Peyer's patch (tissue), 4 donors: ENCODE measurements at regions not wholly inside any gene's neighbourhood (a gene's known extent, or its start where the extent isn't known, plus 50 kb on each side); places are given as distances from the start of the nearest gene placed in this dataset.
"Not testable (repeated sequence)": the region's sequence is repeated elsewhere in the genome, so short reads cannot be mapped to it uniquely, and the experiment has no call there.

Experiments used
- DNase-seq, 3 donors: peaks; one replicate each; pipeline ENCODE4 v3.0.0-alpha.2; 2017 to 2019
- H3K27ac ChIP-seq, 4 donors: fragments of 200-600 bp; sonication (generic); one replicate each; pipeline ENCODE4 v1.5.1; 2016 to 2019
- H3K27me3 ChIP-seq, 2 donors: fragments of 200-600 bp; sonication (generic); one replicate each; pipeline ENCODE4 v1.5.1; 2019
- H3K36me3 ChIP-seq, 3 donors: fragments of 200-600 bp; sonication (generic); one replicate each; pipeline ENCODE4 v1.5.1; 2016 to 2019
- H3K4me1 ChIP-seq, 4 donors: fragments of 200-600 bp; sonication (generic); one replicate each; pipeline ENCODE4 v1.5.1; 2016 to 2019
- H3K4me3 ChIP-seq, 4 donors: fragments of 200-600 bp; sonication (generic); 1 replicate in 3 of 4; 2 replicates in 1 of 4; pipeline ENCODE4 v1.5.1; 2016 to 2019; ENCODE audit warnings: mild to moderate bottlenecking in 1 of 4
- H3K9me3 ChIP-seq, 4 donors: fragments of 200-600 bp; sonication (generic); one replicate each; pipeline ENCODE4 v1.5.1; 2016 to 2019; ENCODE audit warnings: mild to moderate bottlenecking in 1 of 4
- POLR2A ChIP-seq, 2 donors: fragments of 450-650 bp; IDR thresholded peaks; one replicate each; pipeline ENCODE4 v1.5.1; 2017; ENCODE audit warnings: antibody characterized with exemption in 2 of 2, mild to moderate bottlenecking in 2 of 2, moderate library complexity in 2 of 2
- TF ChIP-seq, protein P1 (sequence below), 6 experiments: fragments of 450-650 bp in 4 of 6; fragments of 200-600 bp in 2 of 6; sonication (generic) in 1 of 6; IDR thresholded peaks; one replicate each; pipeline ENCODE4 v1.5.1; 2017 to 2019; ENCODE audit warnings: antibody characterized with exemption in 6 of 6, mild to moderate bottlenecking in 3 of 6, moderate library complexity in 1 of 6

DNA sequence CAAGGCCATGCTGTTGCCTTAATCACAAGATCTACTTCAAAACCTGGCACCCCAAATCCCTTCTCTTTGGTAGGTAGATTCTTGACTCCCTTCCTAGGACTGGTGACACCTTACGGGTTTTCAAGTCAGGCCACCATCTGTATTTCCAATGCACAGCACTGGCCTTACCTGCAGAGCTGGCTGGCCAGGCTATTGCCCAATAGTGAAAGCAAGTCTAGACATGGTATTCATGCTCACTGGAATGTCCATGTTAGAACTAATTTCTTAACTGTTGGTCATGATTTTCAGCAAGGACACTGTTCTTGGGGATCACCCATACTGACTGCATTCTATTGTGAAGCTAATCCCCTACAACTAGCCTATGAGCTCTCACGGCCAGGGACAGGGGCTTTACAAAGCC is 313.1 kb upstream of the RNF32 start:
- TF ChIP-seq, protein P1, sequence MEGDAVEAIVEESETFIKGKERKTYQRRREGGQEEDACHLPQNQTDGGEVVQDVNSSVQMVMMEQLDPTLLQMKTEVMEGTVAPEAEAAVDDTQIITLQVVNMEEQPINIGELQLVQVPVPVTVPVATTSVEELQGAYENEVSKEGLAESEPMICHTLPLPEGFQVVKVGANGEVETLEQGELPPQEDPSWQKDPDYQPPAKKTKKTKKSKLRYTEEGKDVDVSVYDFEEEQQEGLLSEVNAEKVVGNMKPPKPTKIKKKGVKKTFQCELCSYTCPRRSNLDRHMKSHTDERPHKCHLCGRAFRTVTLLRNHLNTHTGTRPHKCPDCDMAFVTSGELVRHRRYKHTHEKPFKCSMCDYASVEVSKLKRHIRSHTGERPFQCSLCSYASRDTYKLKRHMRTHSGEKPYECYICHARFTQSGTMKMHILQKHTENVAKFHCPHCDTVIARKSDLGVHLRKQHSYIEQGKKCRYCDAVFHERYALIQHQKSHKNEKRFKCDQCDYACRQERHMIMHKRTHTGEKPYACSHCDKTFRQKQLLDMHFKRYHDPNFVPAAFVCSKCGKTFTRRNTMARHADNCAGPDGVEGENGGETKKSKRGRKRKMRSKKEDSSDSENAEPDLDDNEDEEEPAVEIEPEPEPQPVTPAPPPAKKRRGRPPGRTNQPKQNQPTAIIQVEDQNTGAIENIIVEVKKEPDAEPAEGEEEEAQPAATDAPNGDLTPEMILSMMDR (IDR thresholded peaks at IDR 0.05) = no peak
- no peak for TF ChIP-seq POLR2A (IDR thresholded peaks at IDR 0.05)
- H3K36me3 ChIP-seq = no peaks in the 10 kb centered on the region
- no peak overlapping the region for H3K27ac ChIP-seq
- H3K27me3 ChIP-seq = no peaks in the 10 kb centered on the region
- no peak overlapping the region for H3K4me3 ChIP-seq
- no peaks in the 10 kb centered on the region for H3K4me1 ChIP-seq
- DNase-seq = no peak
- H3K9me3 ChIP-seq = no peaks in the 10 kb centered on the region

- Histone ChIP-seq H3K27me3 (no peaks in the 10 kb centered on the region), H3K4me1 (no peaks in the 10 kb centered on the region), H3K9me3 (no peaks in the 10 kb centered on the region), H3K4me3 (no peak overlapping the region), H3K36me3 (no peaks in the 10 kb centered on the region), H3K27ac (no peak overlapping the region)
- no peak for DNase-seq
- TF ChIP-seq POLR2A (IDR thresholded peaks at IDR 0.05) = no peak
- TF ChIP-seq, protein P1 (IDR thresholded peaks at IDR 0.05) = no peak
These were observed 316.4 kb upstream of the RNF32 start for GRCh38 chr7:156324201-156324600.

DNA sequence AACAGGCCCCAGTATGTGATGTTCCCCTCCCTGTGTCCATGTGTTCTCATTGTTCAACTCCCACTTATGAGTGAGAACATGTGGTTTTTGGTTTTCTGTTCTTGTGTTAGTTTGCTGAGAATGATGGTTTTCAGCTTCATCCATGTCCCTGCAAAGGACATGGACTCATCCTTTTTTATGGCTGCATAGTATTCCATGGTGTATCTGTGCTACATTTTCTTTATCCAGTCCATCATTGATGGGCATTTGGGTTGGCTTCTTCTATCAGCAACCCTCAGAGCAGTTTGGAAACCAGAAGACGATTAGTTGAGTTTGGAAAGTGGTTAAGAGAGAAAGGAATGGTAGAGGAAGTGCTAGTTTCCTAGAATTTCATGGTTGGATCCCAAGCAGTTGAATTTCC is 319.1 kb upstream of the RNF32 start:
- H3K27me3 ChIP-seq, DNase-seq, H3K9me3 ChIP-seq, H3K36me3 ChIP-seq, H3K4me1 ChIP-seq, H3K4me3 ChIP-seq, H3K27ac ChIP-seq: not testable (repeated sequence)

- no peak overlapping the region for H3K4me3 ChIP-seq
These were observed 321.6 kb upstream of the RNF32 start for GRCh38 chr7:156318926-156319325.

DNA sequence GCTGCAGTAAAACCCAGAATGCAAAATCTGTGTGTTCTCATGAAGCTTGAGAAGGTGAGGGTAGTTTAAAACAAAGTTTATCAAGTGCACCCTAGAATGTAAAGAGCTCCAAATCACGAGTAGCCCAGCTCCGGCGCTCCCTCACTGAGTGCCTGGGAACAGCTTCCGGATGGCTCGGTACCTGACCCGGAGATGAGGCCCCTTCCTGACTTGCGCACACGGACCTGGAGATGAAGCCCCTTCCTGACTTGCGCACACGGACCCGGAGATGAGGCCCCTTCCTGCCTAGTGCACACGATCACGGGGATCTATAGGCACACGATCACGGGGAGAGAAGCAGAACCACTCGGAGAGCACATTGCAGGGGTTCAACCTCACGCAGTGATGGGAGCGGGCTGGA is 322.1 kb upstream of the RNF32 start:
- Histone ChIP-seq H3K27ac (no peak overlapping the region), H3K4me3 (no peak overlapping the region), H3K36me3 (no peaks in the 10 kb centered on the region), H3K27me3 (no peaks in the 10 kb centered on the region), H3K9me3 (peaks cover 0 to 8% (median 0%) of the 10 kb centered on the region in 4 donors), H3K4me1 (no peaks in the 10 kb centered on the region)
- TF ChIP-seq, protein P1 (IDR thresholded peaks at IDR 0.05) = no peak
- no peak for TF ChIP-seq POLR2A (IDR thresholded peaks at IDR 0.05)
- DNase-seq = no peak

More at GRCh38 chr7:156318926-156319325, 321.6 kb upstream of the RNF32 start:
- H3K27ac ChIP-seq = no peak overlapping the region
- H3K4me1 ChIP-seq = no peaks in the 10 kb centered on the region
- no peak for TF ChIP-seq POLR2A (IDR thresholded peaks at IDR 0.05)
- TF ChIP-seq, protein P1 (IDR thresholded peaks at IDR 0.05) = no peak
- peaks cover 0 to 8% (median 0%) of the 10 kb centered on the region in 4 donors for H3K9me3 ChIP-seq
- DNase-seq = no peak
- H3K27me3 ChIP-seq = no peaks in the 10 kb centered on the region
- no peaks in the 10 kb centered on the region for H3K36me3 ChIP-seq

DNA sequence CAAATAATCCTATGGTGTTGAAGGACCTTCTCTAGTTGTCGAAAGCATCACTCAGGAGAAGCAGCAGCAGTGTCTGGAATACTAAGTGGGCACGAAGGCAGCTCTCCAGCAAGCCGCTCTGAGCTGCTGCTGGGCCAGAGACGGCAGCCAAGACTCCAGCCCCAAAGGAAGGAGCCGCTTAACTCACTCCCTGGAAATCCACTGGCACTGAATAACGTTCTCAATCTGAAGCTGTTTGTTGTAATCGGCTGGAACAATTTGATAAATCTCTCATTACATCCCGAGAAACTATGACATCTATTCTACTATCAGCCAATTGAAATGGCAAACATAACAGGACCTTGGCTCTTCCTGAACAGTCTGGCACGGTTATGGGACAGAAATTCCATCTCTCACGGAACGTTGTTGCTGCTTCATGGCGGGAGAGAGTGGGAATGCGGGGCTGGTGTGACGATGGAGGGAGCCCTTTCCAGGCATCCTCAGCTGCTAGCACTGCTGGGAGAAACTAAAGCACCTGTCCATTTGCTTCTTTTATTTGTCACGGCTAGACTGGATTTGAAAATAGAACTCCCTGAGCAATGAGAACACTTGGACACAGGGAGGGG is 331.5 kb upstream of the RNF32 start:
- no peaks in the 10 kb centered on the region for H3K4me1 ChIP-seq
- DNase-seq = no peak

More for the DNA sequence above, 331.5 kb upstream of the RNF32 start:
- TF ChIP-seq, protein P1 (IDR thresholded peaks at IDR 0.05) = no peak
- TF ChIP-seq POLR2A (IDR thresholded peaks at IDR 0.05) = no peak
- Histone ChIP-seq H3K9me3 (no peaks in the 10 kb centered on the region), H3K36me3 (no peaks in the 10 kb centered on the region), H3K4me3 (no peak overlapping the region), H3K27me3 (no peaks in the 10 kb centered on the region), H3K27ac (no peak overlapping the region)
